ENCODE measurements at regions not wholly inside any gene's neighbourhood (a gene's known extent, or its start where the extent isn't known, plus 50 kb on each side); places are given as distances from the start of the nearest gene placed in this dataset.

GRCh38 chr5:175129121-175129520 lies 314.9 kb downstream of the DRD1 start:
- TF ChIP-seq CTCF (IDR thresholded peaks at IDR 0.05; ENCODE audit: low read depth, low read length, poor library complexity, severe bottlenecking) = no peak
- TF ChIP-seq EZH2phosphoT487 (IDR thresholded peaks at IDR 0.05; ENCODE audit: borderline replicate concordance, low read length) = no peak
- no peaks in the 10 kb centered on the region for H3K4me1 ChIP-seq (ENCODE audit: control insufficient read depth, low read length)
- no peaks in the 10 kb centered on the region for H3F3A ChIP-seq (ENCODE audit: control insufficient read depth, insufficient read depth)
- H4K20me1 ChIP-seq (ENCODE audit: control insufficient read depth, insufficient read depth, low read depth, low read length) = no peaks in the 10 kb centered on the region
- no peaks in the 10 kb centered on the region for H3K36me3 ChIP-seq (ENCODE audit: control insufficient read depth, low read length)
- H3K9me2 ChIP-seq (replicated peaks; ENCODE audit: control insufficient read depth, low read length) = no peaks in the 10 kb centered on the region
- H3K4me3 ChIP-seq (ENCODE audit: low read length) = no peak overlapping the region
- no peak overlapping the region for H3K27ac ChIP-seq (ENCODE audit: low read depth, low read length)
- H3K27me3 ChIP-seq (ENCODE audit: control insufficient read depth, low read length) = no peaks in the 10 kb centered on the region
- H3K79me2 ChIP-seq (ENCODE audit: control insufficient read depth, low read length) = no peaks in the 10 kb centered on the region
- no peaks in the 10 kb centered on the region for H3K9me3 ChIP-seq (ENCODE audit: control insufficient read depth, insufficient read depth, low read length)
- H3K4me2 ChIP-seq (ENCODE audit: low read length) = no peak overlapping the region

GRCh38 chr5:175124821-175125220 lies 319.2 kb downstream of the DRD1 start:
- no peak for TF ChIP-seq EZH2phosphoT487 (IDR thresholded peaks at IDR 0.05; ENCODE audit: borderline replicate concordance, low read length)
- no peak for TF ChIP-seq CTCF (IDR thresholded peaks at IDR 0.05; ENCODE audit: low read depth, low read length, poor library complexity, severe bottlenecking)
- Histone ChIP-seq H4K20me1 (ENCODE audit: control insufficient read depth, insufficient read depth, low read depth, low read length) (no peaks in the 10 kb centered on the region), H3K4me2 (ENCODE audit: low read length) (no peak overlapping the region), H3K9me3 (ENCODE audit: control insufficient read depth, insufficient read depth, low read length) (no peaks in the 10 kb centered on the region), H3K9me2 (replicated peaks; ENCODE audit: control insufficient read depth, low read length) (no peaks in the 10 kb centered on the region), H3K27ac (ENCODE audit: low read depth, low read length) (no peak overlapping the region), H3K4me3 (ENCODE audit: low read length) (no peak overlapping the region), H3K4me1 (ENCODE audit: control insufficient read depth, low read length) (no peaks in the 10 kb centered on the region), H3K79me2 (ENCODE audit: control insufficient read depth, low read length) (no peaks in the 10 kb centered on the region), H3K27me3 (ENCODE audit: control insufficient read depth, low read length) (no peaks in the 10 kb centered on the region), H3K36me3 (ENCODE audit: control insufficient read depth, low read length) (no peaks in the 10 kb centered on the region), H3F3A (ENCODE audit: control insufficient read depth, insufficient read depth) (no peaks in the 10 kb centered on the region)

- no peaks in the 10 kb centered on the region for H4K20me1 ChIP-seq (ENCODE audit: control insufficient read depth, insufficient read depth, low read depth, low read length)
- H3K9me2 ChIP-seq (replicated peaks; ENCODE audit: control insufficient read depth, low read length) = no peaks in the 10 kb centered on the region
- H3K27me3 ChIP-seq (ENCODE audit: control insufficient read depth, low read length) = no peaks in the 10 kb centered on the region
- H3K27ac ChIP-seq (ENCODE audit: low read depth, low read length) = no peak overlapping the region
- no peaks in the 10 kb centered on the region for H3F3A ChIP-seq (ENCODE audit: control insufficient read depth, insufficient read depth)
- H3K36me3 ChIP-seq (ENCODE audit: control insufficient read depth, low read length) = no peaks in the 10 kb centered on the region
- H3K4me1 ChIP-seq (ENCODE audit: control insufficient read depth, low read length) = no peaks in the 10 kb centered on the region
- H3K4me3 ChIP-seq (ENCODE audit: low read length) = no peak overlapping the region
- TF ChIP-seq EZH2phosphoT487 (IDR thresholded peaks at IDR 0.05; ENCODE audit: borderline replicate concordance, low read length) = no peak
- H3K9me3 ChIP-seq (ENCODE audit: control insufficient read depth, insufficient read depth, low read length) = no peaks in the 10 kb centered on the region
- H3K4me2 ChIP-seq (ENCODE audit: low read length) = no peak overlapping the region
- H3K79me2 ChIP-seq (ENCODE audit: control insufficient read depth, low read length) = no peaks in the 10 kb centered on the region
Observed at GRCh38 chr5:175124251-175124813, 319.6 kb downstream of the DRD1 start.

- H3K36me3 ChIP-seq (ENCODE audit: control insufficient read depth, low read length) = no peaks in the 10 kb centered on the region
- no peaks in the 10 kb centered on the region for H3K79me2 ChIP-seq (ENCODE audit: control insufficient read depth, low read length)
- no peaks in the 10 kb centered on the region for H4K20me1 ChIP-seq (ENCODE audit: control insufficient read depth, insufficient read depth, low read depth, low read length)
- TF ChIP-seq CTCF (IDR thresholded peaks at IDR 0.05; ENCODE audit: low read depth, low read length, poor library complexity, severe bottlenecking) (no peak), EZH2phosphoT487 (IDR thresholded peaks at IDR 0.05; ENCODE audit: borderline replicate concordance, low read length) (no peak)
- H3K9me2 ChIP-seq (replicated peaks; ENCODE audit: control insufficient read depth, low read length) = no peaks in the 10 kb centered on the region
- H3K4me2 ChIP-seq (ENCODE audit: low read length) = no peak overlapping the region
- H3K4me3 ChIP-seq (ENCODE audit: low read length) = no peak overlapping the region
- no peak overlapping the region for H3K27ac ChIP-seq (ENCODE audit: low read depth, low read length)
- no peaks in the 10 kb centered on the region for H3K9me3 ChIP-seq (ENCODE audit: control insufficient read depth, insufficient read depth, low read length)
- H3K27me3 ChIP-seq (ENCODE audit: control insufficient read depth, low read length) = no peaks in the 10 kb centered on the region
- H3F3A ChIP-seq (ENCODE audit: control insufficient read depth, insufficient read depth) = no peaks in the 10 kb centered on the region
- no peaks in the 10 kb centered on the region for H3K4me1 ChIP-seq (ENCODE audit: control insufficient read depth, low read length)
Observed at GRCh38 chr5:175123542-175123941, 320.4 kb downstream of the DRD1 start.

Measured in DOHH2 (cell line).